Cardiac fibroblast (primary cell): ENCODE measurements at regions not wholly inside any gene's neighbourhood (a gene's known extent, or its start where the extent isn't known, plus 50 kb on each side); places are given as distances from the start of the nearest gene placed in this dataset.

ENCODE experiments used
- DNase-seq, 2 donors: peaks; one replicate each; pipeline versions ENCODE4 v3.0.0 to v3.0.0-alpha.2; 2010; ENCODE audit warnings: low read depth in 2 of 2
- H3K4me3 ChIP-seq, 2 donors: replicated peaks in 1 of 2; 1 replicate in 1 of 2; 2 replicates in 1 of 2; pipeline ENCODE4 v1.5.1; 2011; ENCODE audit warnings: low read depth in 2 of 2, low read length in 2 of 2, mild to moderate bottlenecking in 2 of 2, moderate library complexity in 1 of 2
- CTCF ChIP-seq: IDR thresholded peaks from one replicate; pipeline ENCODE4 v1.5.1; 2011; ENCODE audit warnings: low read depth, mild to moderate bottlenecking, low read length, inconsistent platforms

GRCh38 chr7:98565103-98565502 lies 52.0 kb upstream of the NPTX2 start:
- no peak for TF ChIP-seq CTCF
- H3K4me3 ChIP-seq, result no peak overlapping the region
- DNase-seq, result no peak

GRCh38 chr7:98562871-98563495 lies 54.1 kb upstream of the NPTX2 start:
- no peak for DNase-seq
- TF ChIP-seq CTCF, result no peak
- H3K4me3 ChIP-seq, result no peak overlapping the region

GRCh38 chr7:98562381-98562823 lies 54.7 kb upstream of the NPTX2 start:
- DNase-seq, result no peak
- no peak for TF ChIP-seq CTCF
- no peak overlapping the region for H3K4me3 ChIP-seq

GRCh38 chr7:98559958-98560357 lies 57.1 kb upstream of the NPTX2 start:
- H3K4me3 ChIP-seq, result no peak overlapping the region
- no peak for DNase-seq
- no peak for TF ChIP-seq CTCF

GRCh38 chr7:98559219-98559618 lies 57.9 kb upstream of the NPTX2 start:
- no peak overlapping the region for H3K4me3 ChIP-seq
- TF ChIP-seq CTCF, result no peak
- DNase-seq, result no peak

- no peak for DNase-seq
- no peak for TF ChIP-seq CTCF
- H3K4me3 ChIP-seq, result no peak overlapping the region
Measured at GRCh38 chr7:98557538-98558031, 59.5 kb upstream of the NPTX2 start.

- DNase-seq, result no peak
- no peak for TF ChIP-seq CTCF
- no peak overlapping the region for H3K4me3 ChIP-seq
Measured at GRCh38 chr7:98556288-98556687, 60.8 kb upstream of the NPTX2 start.
